ENCODE measurements at regions not wholly inside any gene's neighbourhood (a gene's known extent, or its start where the extent isn't known, plus 50 kb on each side); places are given as distances from the start of the nearest gene placed in this dataset.

DNA sequence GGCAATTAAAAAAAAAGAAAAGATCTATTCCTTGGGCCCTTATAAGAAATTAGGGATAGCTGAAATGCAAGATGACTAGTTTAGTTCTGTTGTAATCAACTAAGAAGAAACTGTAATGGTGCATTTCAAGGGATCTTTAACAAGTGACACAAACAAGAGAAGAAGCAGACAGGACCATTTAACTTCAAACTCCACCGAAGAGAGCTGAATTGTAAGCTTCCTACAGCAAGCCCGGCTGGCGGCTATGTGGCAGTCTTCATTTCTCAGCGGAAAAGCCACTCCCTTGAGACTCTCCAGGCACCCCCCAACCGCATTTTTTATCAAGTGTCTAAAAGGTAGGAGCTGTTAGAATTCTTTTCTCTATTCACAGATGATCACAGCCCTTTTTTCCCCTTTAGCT lies 305.2 kb upstream of the ZNF507 start:
- H3K56ac ChIP-seq (replicated peaks; ENCODE audit: insufficient read length, low read depth, low read length) = no peak overlapping the region
- H3K23me2 ChIP-seq (ENCODE audit: low read depth, low read length) = no peaks in the 10 kb centered on the region
- no peaks in the 10 kb centered on the region for H3K36me3 ChIP-seq (ENCODE audit: control insufficient read depth in 2 of 4, insufficient read depth in 4 of 4, low read length in 3 of 4)
- WGBS, 2 experiments (ENCODE audit: extremely low coverage in 1 of 2, insufficient coverage in 1 of 2, insufficient read length in 1 of 2, insufficient replicate concordance in 2 of 2, low coverage in 1 of 2, low lambda C conversion rate in 2 of 2, missing lambda C conversion rate in 1 of 2) = 78% methylated on average over 5 of the region's 5 CpGs; no CpG with 5 or more reads in 1 of the 2 experiments
- no peaks in the 10 kb centered on the region for H3K79me1 ChIP-seq (ENCODE audit: low read depth, low read length)
- no peak overlapping the region for H2BK120ac ChIP-seq (replicated peaks; ENCODE audit: low read depth, low read length)
- no peak overlapping the region for H3K4me3 ChIP-seq (ENCODE audit: extremely low read depth in 1 of 4, insufficient read depth in 2 of 4, low read depth in 3 of 4, low read length in 4 of 4)
- no peaks in the 10 kb centered on the region for H3K9me3 ChIP-seq (ENCODE audit: insufficient read depth in 2 of 2, low read depth in 1 of 2, low read length in 1 of 2)
- H3K18ac ChIP-seq (ENCODE audit: extremely low read depth, low read length) = no peak overlapping the region
- H3K79me2 ChIP-seq (ENCODE audit: control insufficient read depth in 1 of 2, insufficient read depth in 2 of 2, low read length in 2 of 2) = no peaks in the 10 kb centered on the region
- H2BK12ac ChIP-seq (ENCODE audit: low read depth, low read length) = no peak overlapping the region
- H4K91ac ChIP-seq (replicated peaks; ENCODE audit: insufficient read length, low read length) = no peak overlapping the region
- ChIA-PET CTCF (ENCODE audit: partially characterized antibody) (interaction anchor here (0.6 to 1.8 kb wide), 7 partner anchors 12 to 184 kb away, joined by 3 to 7 read pairs (median 4); no protein-coding TSS in a partner anchor), POLR2A (ENCODE audit: partially characterized antibody) (no interaction called here)
- DNase-seq (ENCODE audit: low read depth in 1 of 2, low spot score in 2 of 2) (no peak), FAIRE-seq (no peak)
- no peak overlapping the region for H2AFZ ChIP-seq (ENCODE audit: low read length)
- H3K23ac ChIP-seq (ENCODE audit: insufficient read length) = no peak overlapping the region
- no peak overlapping the region for H4K8ac ChIP-seq (ENCODE audit: extremely low read depth, insufficient read depth, low read length)
- no peak overlapping the region for H2BK15ac ChIP-seq (ENCODE audit: low read length)
- no peak overlapping the region for H3K4ac ChIP-seq (replicated peaks; ENCODE audit: insufficient read length, low read depth, low read length)
- TF ChIP-seq TEAD4 (IDR thresholded peaks at IDR 0.05; ENCODE audit: low read depth, low read length) (no peak), CHD2 (IDR thresholded peaks at IDR 0.05; ENCODE audit: low read length) (no peak), RNF2 (IDR thresholded peaks at IDR 0.05; ENCODE audit: borderline replicate concordance, low read depth, low read length, missing control alignments, poor library complexity, severe bottlenecking) (no peak), SP1 (IDR thresholded peaks at IDR 0.05; ENCODE audit: low read depth, low read length) (no peak), HDAC2 (IDR thresholded peaks at IDR 0.05; ENCODE audit: borderline replicate concordance in 1 of 2, low read depth in 2 of 2, low read length in 2 of 2) (no peak), FOSL1 (IDR thresholded peaks at IDR 0.05; ENCODE audit: insufficient read depth, low read depth, low read length) (no peak), SUZ12 (IDR thresholded peaks at IDR 0.05; ENCODE audit: low read length) (no peak)
- TF ChIP-seq, protein P1, sequence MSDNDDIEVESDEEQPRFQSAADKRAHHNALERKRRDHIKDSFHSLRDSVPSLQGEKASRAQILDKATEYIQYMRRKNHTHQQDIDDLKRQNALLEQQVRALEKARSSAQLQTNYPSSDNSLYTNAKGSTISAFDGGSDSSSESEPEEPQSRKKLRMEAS (IDR thresholded peaks at IDR 0.05) = no peak
- H3K27ac ChIP-seq (ENCODE audit: low read depth, low read length) = no peak overlapping the region
- H3K4me2 ChIP-seq (ENCODE audit: insufficient read depth in 1 of 2, low read depth in 2 of 2, low read length in 2 of 2) = no peak overlapping the region
- no peak overlapping the region for H3K9ac ChIP-seq (replicated peaks in 1 of 4; ENCODE audit: extremely low read depth in 1 of 4, low read depth in 3 of 4, low read length in 3 of 4)
- peaks cover 0 to 6% (median 1%) of the 10 kb centered on the region in 4 experiments; a peak in 2 of 7 replicates for H3K27me3 ChIP-seq (replicated peaks in 1 of 4; ENCODE audit: control insufficient read depth in 3 of 4, extremely low read depth in 1 of 4, insufficient read depth in 3 of 4, low read length in 3 of 4)
- no peak overlapping the region for H2AK5ac ChIP-seq (ENCODE audit: low read depth, low read length)
- H4K5ac ChIP-seq (ENCODE audit: insufficient read length, low read depth, low read length) = no peak overlapping the region
- no peak overlapping the region for H3K14ac ChIP-seq (ENCODE audit: insufficient read length)
- no peak overlapping the region for H2BK20ac ChIP-seq (ENCODE audit: low read length)
- no peaks in the 10 kb centered on the region for H4K20me1 ChIP-seq (replicated peaks in 1 of 2; ENCODE audit: control insufficient read depth in 1 of 2, insufficient read depth in 2 of 2, low read length in 2 of 2)
- peaks cover 0 to 4% (median 1%) of the 10 kb centered on the region in 4 experiments; a peak in 3 of 7 replicates for H3K4me1 ChIP-seq (replicated peaks in 1 of 4; ENCODE audit: control insufficient read depth in 3 of 4, insufficient read depth in 4 of 4, low read length in 3 of 4)
- H2BK5ac ChIP-seq (ENCODE audit: low read depth, low read length) = no peak overlapping the region
